ENCODE measurements at regions not wholly inside any gene's neighbourhood (a gene's known extent, or its start where the extent isn't known, plus 50 kb on each side); places are given as distances from the start of the nearest gene placed in this dataset.
"Not testable (repeated sequence)": the region's sequence is repeated elsewhere in the genome, so short reads cannot be mapped to it uniquely, and the experiment has no call there.

DNA sequence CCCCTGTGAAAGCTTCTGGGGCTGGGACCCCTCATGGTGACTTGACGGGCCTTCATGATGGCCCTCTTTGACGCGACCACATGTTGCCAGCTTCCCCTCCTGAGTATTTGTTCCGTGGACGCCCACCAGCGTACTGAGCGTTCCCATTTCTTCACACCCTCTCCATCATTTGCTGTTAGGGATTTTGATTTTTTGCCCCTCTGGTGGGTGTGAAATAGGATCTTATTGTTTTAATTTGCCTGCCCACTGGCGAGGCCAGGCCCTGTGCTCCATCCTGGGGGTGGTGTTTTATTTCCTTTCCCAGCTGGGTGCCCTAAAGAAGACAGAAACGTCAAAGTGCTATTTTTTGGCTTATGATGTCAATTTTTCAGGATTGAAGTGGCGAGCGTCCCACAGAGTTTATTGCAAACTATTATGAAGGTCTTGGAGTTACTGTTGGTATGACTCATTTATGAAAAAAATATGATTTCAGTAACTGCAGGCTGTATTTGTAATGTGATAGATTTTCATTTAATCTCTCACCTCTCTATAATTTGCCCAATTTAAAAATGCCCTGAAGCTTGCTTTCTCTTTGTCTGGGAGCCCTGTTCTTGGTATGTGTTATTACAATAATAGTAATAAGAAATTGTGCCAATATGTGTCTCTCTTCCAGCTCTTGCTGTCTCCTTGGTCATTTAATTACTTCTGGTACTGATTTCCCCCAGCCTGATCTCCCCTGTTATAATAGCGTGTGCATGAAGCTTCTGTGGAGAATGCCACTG, 99.6 kb downstream of the SLC25A47 start:
- no peak for DNase-seq

DNA sequence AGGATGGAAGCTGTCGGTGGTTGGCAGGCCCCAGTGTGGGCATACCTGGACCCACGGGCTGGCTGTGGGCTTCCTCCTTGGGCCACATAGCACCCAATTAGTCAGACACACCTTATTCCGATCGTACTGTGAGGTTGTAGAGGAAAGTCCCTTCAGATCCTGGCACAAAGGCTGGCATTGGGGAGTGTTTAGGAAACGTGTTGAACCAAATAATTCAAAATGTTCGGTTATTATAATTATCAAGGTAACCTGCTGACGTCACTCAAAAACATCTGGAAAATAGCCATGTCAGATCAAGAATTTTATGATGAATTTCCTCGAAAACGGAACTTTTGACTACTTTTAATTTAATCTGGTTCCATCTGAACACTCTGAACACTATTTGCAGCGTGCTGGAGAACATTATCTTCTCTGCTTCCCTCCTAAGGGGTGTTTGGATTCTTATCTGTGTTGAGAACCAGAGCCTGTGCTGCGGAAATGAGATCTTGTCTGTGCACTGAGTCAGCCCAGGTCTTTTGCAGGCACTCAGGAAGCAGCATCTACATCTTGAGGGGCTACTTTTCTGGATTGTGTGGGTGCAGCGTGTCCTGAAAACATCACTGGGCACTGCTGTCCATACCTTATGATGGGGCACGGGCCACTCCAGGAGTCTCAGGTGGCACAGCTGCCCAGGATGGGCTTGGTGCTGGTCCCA, 100.3 kb downstream of the SLC25A47 start:
- no peak for DNase-seq

DNA sequence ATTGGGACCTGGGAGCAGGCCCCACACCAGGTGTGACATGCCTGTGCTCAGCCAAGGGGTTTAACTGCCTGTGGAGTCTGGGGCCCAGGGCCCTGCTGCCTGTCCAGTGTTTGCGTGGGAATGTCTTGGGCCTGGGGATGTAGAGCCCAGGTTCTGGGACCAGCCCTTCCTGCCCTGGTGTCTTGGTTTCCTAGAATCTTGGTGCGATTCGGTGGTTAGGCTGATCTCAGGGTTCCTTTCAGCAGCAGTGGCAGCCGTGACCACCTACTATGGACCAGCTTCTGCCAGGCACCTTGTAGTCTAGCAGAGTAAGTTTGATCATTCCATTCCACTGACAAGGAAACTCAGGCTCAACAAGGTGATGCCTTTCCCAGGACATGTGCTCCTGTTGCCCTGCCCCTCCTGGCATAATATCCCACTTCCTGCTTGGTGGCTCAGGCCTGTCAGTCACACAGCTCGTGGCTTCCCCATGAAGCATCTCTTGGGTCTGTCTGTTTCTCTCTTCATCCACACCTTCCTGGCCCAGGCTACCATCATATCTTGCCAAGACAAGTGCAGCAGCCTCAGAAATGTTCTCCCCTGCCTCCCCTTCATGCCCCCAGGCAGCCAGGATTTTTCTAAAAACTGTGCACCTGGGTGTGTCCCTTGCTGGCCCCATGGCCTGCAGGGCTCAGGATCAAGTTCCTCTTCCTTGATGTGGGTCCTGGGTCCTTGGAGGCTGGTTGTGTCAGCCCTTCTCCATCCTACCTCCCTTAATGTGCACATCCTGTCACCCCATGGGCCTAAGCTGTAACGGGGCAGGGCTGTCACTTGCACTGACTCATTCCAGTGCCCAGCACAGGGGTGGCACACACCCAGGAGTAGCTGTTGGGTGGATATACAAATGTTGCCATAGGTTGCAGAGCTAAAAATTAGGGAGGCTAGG, 101.6 kb downstream of the SLC25A47 start:
- DNase-seq: peak in 1 of 2 donors; percentile 42

DNA sequence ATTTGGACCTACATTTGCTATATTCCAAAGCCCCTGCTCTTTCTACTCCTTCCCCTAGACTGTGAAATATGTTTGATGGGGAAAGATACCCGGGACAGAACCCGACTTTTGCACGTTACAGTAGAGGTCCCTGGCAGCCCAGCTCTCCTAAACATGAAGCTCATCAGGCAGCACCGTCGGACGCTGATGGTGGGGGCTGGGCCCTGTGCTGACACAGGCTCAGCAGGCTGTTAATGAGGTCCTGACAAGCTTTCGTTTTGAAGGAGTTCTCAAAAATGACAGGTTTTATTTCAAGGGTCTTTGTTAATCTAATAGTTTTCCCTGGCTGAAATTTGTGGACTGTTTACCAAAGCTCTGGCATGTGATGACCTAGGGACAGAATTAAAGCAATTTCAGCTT, 102.3 kb downstream of the SLC25A47 start:
- DNase-seq: no peak

DNA sequence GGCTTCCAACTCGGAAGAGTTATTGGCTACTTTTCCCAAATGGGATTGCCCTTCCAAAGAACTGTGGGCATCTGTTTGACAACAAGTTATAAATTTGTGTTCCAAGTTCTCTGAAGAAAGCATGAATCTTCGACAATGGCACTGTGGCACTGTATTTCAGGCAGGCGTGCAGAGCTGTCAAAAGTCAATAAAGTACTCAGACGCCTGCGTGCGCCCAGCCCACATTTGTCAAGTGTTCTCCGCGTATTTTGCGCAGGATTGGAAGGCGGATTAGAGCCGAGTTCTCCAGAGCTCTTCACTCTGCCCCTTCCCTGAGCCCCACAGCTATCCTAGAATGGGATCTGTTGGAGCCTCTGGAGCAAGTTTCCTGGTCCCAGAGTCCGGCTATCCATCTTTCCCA, 103.2 kb downstream of the SLC25A47 start:
- no peak for DNase-seq

DNA sequence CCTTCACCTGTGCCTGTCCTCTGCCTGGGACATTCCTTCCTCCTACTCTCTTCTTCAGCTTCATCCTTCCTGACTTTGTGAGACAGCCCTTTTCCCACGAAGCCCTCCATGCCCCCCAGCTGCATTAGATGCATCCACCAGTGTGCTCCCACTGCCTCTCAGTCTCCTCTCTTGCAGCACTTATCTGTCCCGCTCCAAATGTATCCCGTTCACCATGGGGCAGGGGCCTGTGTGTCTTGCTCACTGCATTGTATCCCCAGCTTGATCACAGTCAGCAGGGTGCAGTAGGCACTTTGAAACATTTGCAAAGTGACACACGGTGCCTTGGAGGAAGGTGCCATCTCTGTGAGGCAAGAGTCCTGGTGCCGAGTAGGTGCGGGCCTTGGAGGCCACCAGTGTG, 104.0 kb downstream of the SLC25A47 start:
- no peak for DNase-seq

DNA sequence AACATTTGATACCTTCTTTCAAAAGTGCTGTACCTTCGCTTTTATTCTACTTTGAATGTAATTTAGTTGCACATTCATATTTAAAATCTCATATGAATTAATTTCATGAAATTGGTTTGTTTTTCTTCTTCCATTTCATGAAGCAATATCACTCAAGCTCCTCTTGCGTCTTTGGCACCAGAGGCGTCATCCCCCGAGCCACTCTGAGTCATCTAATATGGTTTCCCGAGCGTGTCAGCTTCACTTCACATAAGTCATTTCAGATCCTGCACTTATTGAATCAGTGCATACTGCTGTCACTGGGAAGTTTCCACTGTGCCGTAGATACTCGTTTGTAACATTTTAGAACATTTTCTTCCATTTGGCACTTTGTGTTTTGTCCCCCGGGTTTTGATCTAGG, 105.6 kb downstream of the SLC25A47 start:
- DNase-seq: peak in 1 of 2 donors; percentile 21

DNA sequence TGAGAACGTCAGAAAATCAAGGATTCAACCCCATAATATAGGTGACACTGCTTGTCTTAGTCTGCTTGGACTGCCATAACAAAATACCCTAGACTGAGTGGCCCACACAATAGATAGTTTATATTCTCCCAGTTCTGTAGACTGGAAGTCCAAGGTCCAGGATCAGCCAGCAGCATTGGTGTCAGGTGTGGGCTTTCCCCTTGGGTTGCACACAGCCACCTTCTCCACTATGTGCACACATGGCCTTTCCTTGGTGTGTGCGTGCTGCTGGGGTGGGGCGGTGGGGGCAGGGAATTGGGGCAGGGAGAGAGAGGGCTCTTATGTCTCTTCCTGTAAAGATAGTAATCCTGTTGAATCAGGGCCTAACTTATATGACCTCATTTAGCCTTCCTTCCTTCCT, 106.4 kb downstream of the SLC25A47 start:
- DNase-seq: no peak

DNA sequence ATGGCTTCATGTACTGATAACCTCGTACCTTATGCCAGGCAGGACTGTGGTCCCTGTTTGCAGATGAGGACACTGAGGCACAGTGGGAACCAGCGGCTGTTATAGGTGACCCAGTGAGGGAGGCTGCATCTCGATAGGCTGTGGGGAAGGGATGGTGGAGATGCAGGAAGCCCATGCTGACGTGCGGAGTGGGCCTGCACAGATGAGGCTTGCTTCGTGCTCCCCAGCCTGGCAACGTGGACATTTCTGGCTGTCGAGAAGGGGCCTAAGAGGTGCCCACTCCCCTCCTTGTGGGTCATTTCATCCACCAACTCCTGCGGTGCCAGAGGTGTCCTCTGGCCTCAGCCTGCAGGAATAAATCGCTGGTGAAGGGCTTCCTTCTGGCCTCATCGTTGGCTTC, 107.4 kb downstream of the SLC25A47 start:
- no peak for DNase-seq

DNA sequence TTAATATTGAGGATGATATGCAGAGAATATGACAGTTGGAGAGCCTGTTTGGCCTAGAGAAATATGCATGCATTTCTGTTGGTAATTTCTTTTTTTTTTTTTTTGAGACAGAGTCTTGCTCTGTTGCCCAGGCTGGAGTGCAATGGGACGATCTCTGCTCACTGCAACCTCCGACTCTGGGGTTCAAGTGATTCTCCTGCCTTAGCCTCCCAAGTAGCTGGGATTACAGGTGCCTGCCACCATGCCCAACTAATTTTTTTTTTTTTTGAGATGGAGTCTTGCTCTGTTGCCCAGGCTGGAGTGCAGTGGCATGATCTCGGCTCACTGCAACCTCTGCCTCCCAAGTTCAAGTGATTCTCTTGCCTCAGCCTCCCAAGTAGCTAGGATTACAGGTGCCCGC, 108.3 kb downstream of the SLC25A47 start:
- DNase-seq: not testable (repeated sequence)

DNA sequence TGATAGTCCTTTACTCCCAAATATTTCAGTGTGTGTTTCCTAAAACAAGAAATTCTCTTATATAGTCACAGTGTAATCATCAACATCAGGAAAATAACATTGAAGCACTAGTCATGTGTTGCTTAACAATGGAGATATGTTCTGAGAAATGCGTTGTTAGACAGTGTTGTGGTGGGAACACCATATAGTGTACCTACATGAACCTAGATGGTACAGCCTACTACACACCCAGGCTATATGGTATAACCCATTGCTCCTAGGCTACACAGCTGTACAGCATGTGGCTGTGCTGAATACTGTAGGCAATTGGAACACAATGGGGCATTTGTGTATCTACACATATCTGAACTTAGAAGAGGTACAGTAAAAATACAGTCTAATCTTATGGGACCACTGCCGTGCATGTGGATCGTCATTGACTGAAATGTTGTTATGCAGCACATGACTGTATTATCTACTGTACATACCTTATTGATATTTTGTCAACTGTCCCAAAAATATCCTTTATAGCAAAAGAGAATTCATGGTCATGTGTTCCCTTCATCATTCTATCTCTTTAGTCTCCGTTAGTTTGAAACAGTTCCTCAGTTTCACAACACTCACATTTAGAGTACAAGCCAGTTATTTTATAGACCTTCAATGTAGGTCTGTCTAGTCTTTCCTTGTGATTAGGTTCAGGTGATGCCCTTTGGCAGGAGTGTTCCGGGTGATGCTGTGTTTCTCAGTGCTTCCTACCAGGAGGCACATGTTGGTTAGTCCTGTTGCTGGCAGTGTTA, 109.7 kb downstream of the SLC25A47 start:
- DNase-seq: no peak

DNA sequence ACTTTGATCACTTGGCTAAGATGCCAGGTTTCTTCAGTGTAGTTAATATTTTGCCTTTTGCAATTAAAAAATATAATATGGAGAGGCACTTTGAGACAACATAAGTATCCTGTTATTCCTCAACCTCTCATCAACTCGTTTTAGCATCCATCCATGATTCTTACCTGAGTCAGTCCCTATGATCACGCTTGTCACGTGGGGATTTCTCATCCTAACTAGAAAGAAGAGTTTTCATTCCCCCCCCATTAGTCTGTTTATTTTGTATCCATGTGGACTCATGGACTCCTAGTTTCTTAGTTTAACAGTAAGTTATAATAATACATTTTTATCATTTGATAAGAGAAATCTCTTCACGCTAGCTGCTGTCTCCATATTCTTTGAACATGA, 110.3 kb downstream of the SLC25A47 start:
- DNase-seq: no peak

DNA sequence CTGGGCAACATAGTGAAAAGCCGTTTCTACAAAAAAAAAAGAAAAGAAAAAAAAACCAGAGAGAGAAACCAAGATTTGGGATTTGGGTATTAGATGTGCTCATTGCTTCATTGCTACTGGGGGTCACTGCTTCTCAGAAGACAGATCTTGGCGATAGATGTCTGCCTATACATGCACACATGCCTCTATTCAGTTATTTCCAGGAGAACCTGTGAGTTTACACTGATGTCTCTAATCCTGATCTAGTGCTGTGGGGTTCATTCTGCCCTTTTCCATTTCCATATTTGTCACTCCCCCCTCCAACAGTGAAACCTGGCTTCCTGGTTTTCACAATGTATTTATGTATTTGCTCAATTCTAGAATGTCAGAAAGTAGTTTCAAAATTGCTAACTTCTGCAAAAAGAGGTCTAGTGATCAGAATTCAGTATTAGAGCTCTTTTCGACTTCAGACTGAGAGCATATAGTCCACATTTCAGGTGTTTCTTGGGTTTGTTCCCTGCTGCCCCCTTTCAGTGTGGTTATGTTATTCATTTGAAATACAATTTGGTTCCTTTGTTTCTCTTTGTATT, 111.0 kb downstream of the SLC25A47 start:
- no peak for DNase-seq

DNA sequence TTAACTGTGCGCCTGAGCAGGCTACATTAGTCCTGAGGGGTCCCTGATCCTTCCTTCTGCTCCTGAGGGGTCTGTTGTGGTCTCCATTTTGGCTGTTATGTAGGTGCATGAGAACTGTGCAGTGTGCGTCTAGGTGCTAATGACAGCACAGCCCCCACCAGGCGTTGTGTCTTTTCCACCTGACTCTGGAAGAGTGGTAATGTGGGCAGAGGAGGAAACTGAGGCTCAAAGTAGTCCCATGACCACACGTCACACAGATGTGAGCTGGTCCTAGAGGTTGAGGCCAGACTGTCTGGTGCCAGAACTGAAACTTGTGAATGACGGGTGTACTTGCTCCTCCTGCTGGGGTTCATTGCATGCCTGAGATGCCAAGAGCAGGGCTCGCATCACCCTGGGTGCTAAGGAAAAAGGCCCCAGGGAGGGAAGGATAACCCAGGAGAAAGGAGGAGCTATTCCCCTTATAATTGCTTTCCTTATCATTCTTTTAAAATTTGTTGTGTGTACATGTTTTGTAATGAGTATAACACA, 111.8 kb downstream of the SLC25A47 start:
- DNase-seq: no peak

DNA sequence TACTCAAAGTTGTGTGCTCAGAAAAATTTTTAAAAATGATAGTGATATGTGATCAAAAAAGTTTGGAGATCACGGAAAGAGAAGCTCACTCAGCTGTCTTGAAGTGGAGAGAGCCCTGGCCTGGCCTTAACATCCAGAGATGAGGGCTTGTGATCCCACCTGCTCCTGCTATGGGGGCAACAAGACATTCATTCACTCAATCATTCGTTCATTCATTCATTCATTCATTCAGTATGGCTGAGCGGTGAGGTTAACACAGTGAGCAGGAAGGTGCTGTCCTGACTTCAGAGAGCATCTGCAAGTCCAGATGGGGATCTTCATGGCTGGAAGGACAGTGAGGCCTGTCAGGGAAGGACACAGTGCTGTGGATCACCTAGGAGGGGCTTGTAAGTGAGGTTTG, 112.3 kb downstream of the SLC25A47 start:
- no peak for DNase-seq

DNA sequence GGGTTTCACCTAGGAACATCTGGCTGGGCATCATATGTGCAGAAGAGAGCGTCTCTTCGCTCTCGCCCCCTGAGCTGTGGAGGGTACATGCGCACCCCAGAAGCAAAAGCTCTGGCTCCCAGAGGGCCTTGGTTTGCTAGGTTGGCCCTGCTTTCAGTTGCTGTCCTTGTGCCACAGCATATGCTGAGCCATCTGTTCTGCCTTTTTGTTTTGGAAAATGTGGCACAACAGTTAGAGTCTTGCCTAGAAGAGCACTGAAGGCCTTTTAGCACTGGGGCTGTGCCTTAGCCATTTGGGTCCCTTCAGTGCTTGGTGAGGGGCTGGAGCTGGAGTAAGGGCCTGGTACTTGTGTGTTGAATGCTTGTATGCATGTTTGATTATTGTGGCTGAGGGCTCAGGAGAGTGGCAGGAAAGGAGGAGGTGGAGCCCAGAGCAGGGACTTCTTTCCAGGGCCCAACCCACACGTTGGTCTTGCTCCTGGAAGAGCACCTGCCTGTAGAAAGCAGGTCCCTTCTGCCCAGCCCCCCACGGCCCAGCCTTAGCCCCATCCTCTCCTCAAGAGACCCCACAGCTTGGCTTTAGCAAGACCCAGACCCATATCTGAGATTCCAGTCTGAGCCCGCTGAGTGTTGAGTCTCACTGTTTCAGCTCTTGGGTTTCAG, 113.7 kb downstream of the SLC25A47 start:
- DNase-seq: no peak

DNA sequence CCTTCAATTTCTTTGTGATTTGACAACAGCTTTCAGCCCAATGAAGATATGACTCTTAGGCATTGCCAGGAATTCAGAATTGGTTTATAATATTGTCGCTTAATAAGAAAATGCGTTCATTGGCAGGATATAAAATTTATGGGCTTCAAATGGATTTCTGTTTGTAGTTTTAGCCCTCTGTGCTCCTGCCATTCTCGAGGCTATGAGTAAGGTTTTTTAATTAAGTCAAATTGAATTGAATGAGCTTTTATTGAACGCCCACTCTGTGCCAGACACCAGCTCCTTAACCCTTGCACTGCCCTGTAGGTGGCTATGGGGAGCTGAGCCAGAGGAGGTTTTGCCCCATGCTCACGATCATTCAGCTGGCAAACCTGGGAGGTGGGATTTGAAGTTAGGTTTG, 115.1 kb downstream of the SLC25A47 start:
- DNase-seq: no peak

DNA sequence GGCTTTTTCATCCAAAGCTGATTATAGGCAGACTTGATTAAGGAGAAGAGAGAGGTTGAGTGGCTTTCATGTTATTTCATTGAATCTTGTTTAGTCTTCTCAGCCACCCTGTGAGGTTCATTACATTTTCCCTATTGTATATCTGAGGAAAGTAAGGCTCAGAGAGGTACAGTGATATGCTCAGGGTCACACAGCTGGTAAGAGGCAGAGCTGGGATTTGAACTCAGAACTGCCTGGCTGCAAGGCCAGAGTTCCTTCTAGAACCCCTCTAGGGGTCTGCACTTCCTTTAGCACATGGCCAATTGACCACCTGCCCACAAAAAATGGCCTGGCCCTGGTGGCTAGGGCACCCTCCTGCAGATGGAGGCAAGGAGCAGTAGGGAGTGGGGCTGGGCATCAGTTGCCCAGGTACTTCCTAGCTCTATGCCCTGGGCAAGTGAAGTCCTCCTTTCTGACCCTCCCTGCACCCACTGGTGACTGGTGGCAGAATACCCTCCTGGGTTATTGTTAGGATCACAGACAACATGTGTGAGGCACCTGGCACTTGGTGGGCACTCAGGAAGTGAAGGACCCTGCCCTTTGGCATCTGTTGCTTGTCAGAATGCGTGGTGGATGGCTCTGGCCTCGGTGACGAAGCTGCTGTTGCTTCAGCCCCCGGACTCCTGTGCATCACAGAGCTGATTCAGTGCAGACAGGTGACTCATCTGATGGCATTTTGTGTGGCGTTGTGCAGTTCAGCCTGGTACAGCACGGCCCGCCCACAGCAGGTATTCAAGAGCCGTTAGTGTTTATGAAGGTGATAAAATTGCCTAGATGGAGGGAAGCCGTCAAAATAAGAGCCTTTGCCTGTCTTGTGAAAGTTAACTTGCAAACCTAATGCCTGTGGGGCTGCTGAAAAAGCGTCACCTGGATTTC, 115.8 kb downstream of the SLC25A47 start:
- no peak for DNase-seq

DNA sequence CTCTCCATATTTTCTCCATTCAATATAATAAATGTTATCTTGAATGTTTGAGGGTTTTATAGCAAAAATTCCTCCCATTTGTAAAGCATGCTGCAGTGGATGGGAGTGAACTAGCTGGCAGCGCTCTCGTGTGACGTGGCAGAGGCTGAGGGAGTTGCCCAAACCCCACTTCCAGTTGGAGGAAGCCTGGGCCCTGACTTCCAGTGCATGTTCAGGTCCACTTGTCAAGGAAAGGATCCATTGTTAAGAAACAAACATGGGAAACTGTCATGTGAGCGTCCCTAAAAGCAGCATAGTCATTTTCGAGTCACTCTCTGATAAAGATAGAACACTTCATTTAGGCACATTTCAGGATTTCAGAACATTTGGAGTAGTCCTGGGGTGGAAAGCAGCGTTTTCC, 116.6 kb downstream of the SLC25A47 start:
- no peak for DNase-seq

DNA sequence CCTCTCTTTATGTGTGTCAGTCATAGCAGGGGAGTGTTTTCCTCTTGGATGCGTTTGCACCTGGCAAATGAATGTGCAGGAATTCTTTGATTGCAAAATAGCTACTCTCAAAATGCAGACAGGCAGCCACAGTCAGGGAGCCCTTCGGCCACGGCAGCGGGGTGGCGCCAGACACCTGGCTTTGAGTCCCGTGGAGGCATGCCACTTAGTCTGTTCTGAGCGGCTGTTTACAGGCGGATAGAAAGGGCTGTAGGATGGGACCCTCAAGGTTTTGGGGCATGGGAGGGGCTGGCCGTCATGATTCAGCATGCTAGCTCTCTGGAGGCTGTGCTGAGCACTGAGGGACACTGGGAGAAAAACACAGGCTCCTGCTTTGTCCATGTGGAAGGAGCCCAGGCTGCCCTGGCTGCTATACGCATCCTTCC, 117.1 kb downstream of the SLC25A47 start:
- DNase-seq: peak; percentile 20 to 48

Data from CD4-positive, alpha-beta T cell treated with Interleukin-4 for 1 hour (primary cell).